Astrocyte (in vitro differentiated cells and primary cell): ENCODE measurements at regions not wholly inside any gene's neighbourhood (a gene's known extent, or its start where the extent isn't known, plus 50 kb on each side); places are given as distances from the start of the nearest gene placed in this dataset.

Experiments
- DNase-seq: peaks from one replicate; pipeline ENCODE4 v3.0.0-alpha.2; 2010; ENCODE audit warnings: low read depth
- FAIRE-seq: peaks from 2 replicates; lab custom pipeline; 2011; peaks lifted over from hg19 to GRCh38; lab: Jason Lieb, UNC
- H2AFZ ChIP-seq: 2 replicates; pipeline ENCODE4 v1.6.0; 2012; ENCODE audit warnings: low read depth, low read length, inconsistent platforms
- H3K27ac ChIP-seq: 2 replicates; pipeline ENCODE4 v1.5.1; 2011; ENCODE audit warnings: low read depth, low read length, inconsistent platforms
- H3K27me3 ChIP-seq: 2 replicates; pipeline ENCODE4 v1.6.0; 2011; ENCODE audit warnings: low read length, inconsistent platforms; ENCODE audit not compliant: insufficient read depth
- H3K36me3 ChIP-seq: 2 replicates; pipeline ENCODE4 v1.5.1; 2011; ENCODE audit warnings: low read length, inconsistent platforms; ENCODE audit not compliant: insufficient read depth
- H3K4me1 ChIP-seq: 2 replicates; pipeline ENCODE4 v1.5.1; 2011; ENCODE audit warnings: low read length, inconsistent platforms; ENCODE audit not compliant: insufficient read depth
- H3K4me2 ChIP-seq: 2 replicates; pipeline ENCODE4 v1.6.0; 2012; ENCODE audit warnings: low read length, inconsistent platforms
- H3K4me3 ChIP-seq: 2 replicates; pipeline ENCODE4 v1.5.1; 2011; ENCODE audit warnings: low read depth, mild to moderate bottlenecking, low read length, inconsistent platforms; ENCODE audit not compliant: insufficient read depth
- H3K79me2 ChIP-seq: 2 replicates; pipeline ENCODE4 v1.6.0; 2012; ENCODE audit warnings: mild to moderate bottlenecking, low read length, inconsistent platforms; ENCODE audit not compliant: insufficient read depth
- H3K9ac ChIP-seq: 2 replicates; pipeline ENCODE4 v1.6.0; 2012; ENCODE audit warnings: mild to moderate bottlenecking, low read length, inconsistent platforms
- H3K9me3 ChIP-seq: 2 replicates; pipeline ENCODE4 v1.5.1; 2012; ENCODE audit warnings: low read depth, mild to moderate bottlenecking, low read length, inconsistent platforms; ENCODE audit not compliant: insufficient read depth
- H4K20me1 ChIP-seq: 2 replicates; pipeline ENCODE4 v1.6.0; 2012; ENCODE audit warnings: low read length, inconsistent platforms; ENCODE audit not compliant: insufficient read depth
- H3K27ac Mint-ChIP-seq: one replicate; pipeline ENCODE4 v1.8.0; 2021; ENCODE audit warnings: mild to moderate bottlenecking, mixed read lengths; ENCODE audit not compliant: unreplicated experiment
- H3K27me3 Mint-ChIP-seq: one replicate; pipeline ENCODE4 v1.8.0; 2021; ENCODE audit warnings: low read depth, mixed read lengths; ENCODE audit not compliant: unreplicated experiment
- H3K36me3 Mint-ChIP-seq: one replicate; pipeline ENCODE4 v1.8.0; 2021; ENCODE audit warnings: low read depth, mixed read lengths; ENCODE audit not compliant: unreplicated experiment
- H3K4me1 Mint-ChIP-seq: one replicate; pipeline ENCODE4 v1.8.0; 2021; ENCODE audit warnings: low read depth, mixed read lengths; ENCODE audit not compliant: unreplicated experiment
- H3K4me3 Mint-ChIP-seq: one replicate; pipeline ENCODE4 v1.8.0; 2021; ENCODE audit warnings: mild to moderate bottlenecking, moderate library complexity, mixed read lengths; ENCODE audit not compliant: unreplicated experiment
- H3K9me3 Mint-ChIP-seq: one replicate; pipeline ENCODE4 v1.8.0; 2021; ENCODE audit warnings: mild to moderate bottlenecking, mixed read lengths; ENCODE audit not compliant: unreplicated experiment
- EZH2 ChIP-seq: IDR thresholded peaks from 2 replicates; pipeline ENCODE4 v1.6.1; 2012; ENCODE audit warnings: mild to moderate bottlenecking, low read length, inconsistent platforms; ENCODE audit not compliant: insufficient read depth
- TF ChIP-seq, protein P1 (sequence below): IDR thresholded peaks from 2 replicates; pipeline ENCODE4 v1.5.1; 2011; ENCODE audit warnings: low read depth, mild to moderate bottlenecking, inconsistent platforms, low read length, moderate library complexity; ENCODE audit not compliant: insufficient read depth

DNA sequence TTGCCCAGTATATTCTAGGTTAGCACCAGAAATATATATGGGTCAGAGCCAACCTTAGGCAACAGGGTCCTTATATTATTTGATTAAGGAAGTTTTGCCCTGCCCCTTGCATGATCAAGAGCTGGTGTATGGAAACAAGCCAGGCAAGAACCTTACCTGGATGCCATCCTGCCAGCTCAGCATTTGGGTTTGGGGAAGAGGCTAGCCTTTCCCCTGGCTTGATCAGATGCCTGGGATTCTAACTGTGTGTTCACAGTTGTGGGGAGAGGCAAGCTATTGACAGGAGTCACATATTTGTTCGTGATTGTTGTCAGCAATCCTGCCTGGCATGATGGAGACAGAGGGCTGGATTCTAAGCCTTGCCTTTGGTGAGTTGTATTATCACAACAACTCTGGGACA, 260.0 kb upstream of the DACH1 start:
- Histone ChIP-seq H2AFZ (no peak overlapping the region), H3K9me3 (no peaks in the 10 kb centered on the region), H4K20me1 (no peaks in the 10 kb centered on the region), H3K27ac (peak overlapping the region; percentile 25), H3K4me2 (no peak overlapping the region), H3K4me1 (peaks cover 16% of the 10 kb centered on the region), H3K36me3 (no peaks in the 10 kb centered on the region), H3K79me2 (no peaks in the 10 kb centered on the region), H3K27me3 (no peaks in the 10 kb centered on the region), H3K4me3 (no peak overlapping the region), H3K9ac (no peak overlapping the region)
- Mint-ChIP-seq H3K4me3 (no peak overlapping the region), H3K27ac (no peak overlapping the region), H3K4me1 (peaks cover 20% of the 10 kb centered on the region), H3K9me3 (no peaks in the 10 kb centered on the region), H3K36me3 (no peaks in the 10 kb centered on the region), H3K27me3 (no peaks in the 10 kb centered on the region)
- FAIRE-seq (no peak), DNase-seq (no peak)
- TF ChIP-seq, protein P1, sequence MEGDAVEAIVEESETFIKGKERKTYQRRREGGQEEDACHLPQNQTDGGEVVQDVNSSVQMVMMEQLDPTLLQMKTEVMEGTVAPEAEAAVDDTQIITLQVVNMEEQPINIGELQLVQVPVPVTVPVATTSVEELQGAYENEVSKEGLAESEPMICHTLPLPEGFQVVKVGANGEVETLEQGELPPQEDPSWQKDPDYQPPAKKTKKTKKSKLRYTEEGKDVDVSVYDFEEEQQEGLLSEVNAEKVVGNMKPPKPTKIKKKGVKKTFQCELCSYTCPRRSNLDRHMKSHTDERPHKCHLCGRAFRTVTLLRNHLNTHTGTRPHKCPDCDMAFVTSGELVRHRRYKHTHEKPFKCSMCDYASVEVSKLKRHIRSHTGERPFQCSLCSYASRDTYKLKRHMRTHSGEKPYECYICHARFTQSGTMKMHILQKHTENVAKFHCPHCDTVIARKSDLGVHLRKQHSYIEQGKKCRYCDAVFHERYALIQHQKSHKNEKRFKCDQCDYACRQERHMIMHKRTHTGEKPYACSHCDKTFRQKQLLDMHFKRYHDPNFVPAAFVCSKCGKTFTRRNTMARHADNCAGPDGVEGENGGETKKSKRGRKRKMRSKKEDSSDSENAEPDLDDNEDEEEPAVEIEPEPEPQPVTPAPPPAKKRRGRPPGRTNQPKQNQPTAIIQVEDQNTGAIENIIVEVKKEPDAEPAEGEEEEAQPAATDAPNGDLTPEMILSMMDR, result no peak
- TF ChIP-seq EZH2, result no peak

DNA sequence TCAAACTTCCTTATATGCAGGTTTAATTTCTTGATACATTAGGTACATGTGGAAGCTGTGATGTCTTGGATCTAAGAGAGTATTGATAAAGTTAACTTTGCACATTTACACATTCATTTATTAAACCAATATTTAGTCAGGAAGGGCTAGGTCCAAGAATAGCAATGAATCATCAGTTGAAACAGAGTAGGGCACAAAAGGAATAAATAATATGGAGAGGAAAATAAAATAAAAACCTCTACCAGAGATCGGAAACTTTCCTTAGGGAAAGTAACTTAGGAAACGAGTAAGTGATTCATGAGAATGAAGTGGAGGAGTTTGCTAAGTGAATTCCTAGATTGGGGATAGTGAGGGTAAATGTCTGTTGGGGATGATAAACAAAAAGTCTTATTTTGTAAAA, 259.4 kb upstream of the DACH1 start:
- Histone ChIP-seq H3K4me3 (no peak overlapping the region), H3K9me3 (no peaks in the 10 kb centered on the region), H3K27me3 (no peaks in the 10 kb centered on the region), H3K36me3 (no peaks in the 10 kb centered on the region), H3K27ac (peak overlapping the region; percentile 55), H3K9ac (no peak overlapping the region), H3K79me2 (no peaks in the 10 kb centered on the region), H4K20me1 (no peaks in the 10 kb centered on the region), H2AFZ (no peak overlapping the region), H3K4me2 (no peak overlapping the region), H3K4me1 (peaks cover 16% of the 10 kb centered on the region)
- Mint-ChIP-seq H3K36me3 (no peaks in the 10 kb centered on the region), H3K27me3 (no peaks in the 10 kb centered on the region), H3K4me1 (peaks cover 25% of the 10 kb centered on the region), H3K27ac (no peak overlapping the region), H3K4me3 (no peak overlapping the region), H3K9me3 (no peaks in the 10 kb centered on the region)
- FAIRE-seq, result no peak
- peak; percentile 40 for DNase-seq
- TF ChIP-seq, protein P1, result no peak
- TF ChIP-seq EZH2, result no peak

DNA sequence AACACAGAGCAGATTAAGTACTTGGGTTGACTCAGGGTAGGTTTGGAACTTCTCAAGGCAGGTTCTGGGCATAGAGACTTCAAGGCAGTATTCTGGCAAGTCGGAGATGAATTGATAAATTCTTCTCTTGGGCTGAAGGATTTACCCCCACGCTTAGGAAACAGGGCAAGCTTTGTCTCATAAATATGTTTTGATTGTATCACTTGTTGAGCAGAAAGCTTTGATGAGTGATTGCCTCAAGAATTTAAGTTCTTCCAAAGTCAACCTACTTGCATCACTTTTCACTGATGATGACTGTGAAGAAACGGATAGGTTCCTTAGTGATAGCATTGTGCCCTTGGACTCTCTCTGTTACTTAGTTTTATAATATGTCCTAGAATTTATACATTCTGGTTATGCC, 258.6 kb upstream of the DACH1 start:
- H3K4me1 Mint-ChIP-seq, result peaks cover 30% of the 10 kb centered on the region
- H3K36me3 ChIP-seq, result no peaks in the 10 kb centered on the region
- H3K27me3 Mint-ChIP-seq, result no peaks in the 10 kb centered on the region
- H3K27ac ChIP-seq, result peak overlapping the region; percentile 55
- no peaks in the 10 kb centered on the region for H3K9me3 ChIP-seq
- no peaks in the 10 kb centered on the region for H3K9me3 Mint-ChIP-seq
- no peak overlapping the region for H2AFZ ChIP-seq
- no peak overlapping the region for H3K4me3 ChIP-seq
- H3K4me1 ChIP-seq, result peaks cover 16% of the 10 kb centered on the region
- TF ChIP-seq, protein P1, result no peak
- no peak for TF ChIP-seq EZH2
- no peak overlapping the region for H3K27ac Mint-ChIP-seq
- peak overlapping the region; percentile 7 for H3K4me2 ChIP-seq
- H3K79me2 ChIP-seq, result no peaks in the 10 kb centered on the region
- H4K20me1 ChIP-seq, result no peaks in the 10 kb centered on the region
- no peaks in the 10 kb centered on the region for H3K36me3 Mint-ChIP-seq
- H3K4me3 Mint-ChIP-seq, result no peak overlapping the region
- FAIRE-seq, result no peak
- no peaks in the 10 kb centered on the region for H3K27me3 ChIP-seq
- H3K9ac ChIP-seq, result no peak overlapping the region
- peak; percentile 78 for DNase-seq
